ENCODE measurements at regions not wholly inside any gene's neighbourhood (a gene's known extent, or its start where the extent isn't known, plus 50 kb on each side); places are given as distances from the start of the nearest gene placed in this dataset.
A peak's percentile ranks its signal among the peaks of the same experiment; 100 is the strongest.
"Not testable (repeated sequence)": the region's sequence is repeated elsewhere in the genome, so short reads cannot be mapped to it uniquely, and the experiment has no call there.

GRCh38 chr2:109720380-109721106, 73.6 kb upstream of the RGPD5 start:
- no peak for DNase-seq (ENCODE audit: low spot score)

DNA sequence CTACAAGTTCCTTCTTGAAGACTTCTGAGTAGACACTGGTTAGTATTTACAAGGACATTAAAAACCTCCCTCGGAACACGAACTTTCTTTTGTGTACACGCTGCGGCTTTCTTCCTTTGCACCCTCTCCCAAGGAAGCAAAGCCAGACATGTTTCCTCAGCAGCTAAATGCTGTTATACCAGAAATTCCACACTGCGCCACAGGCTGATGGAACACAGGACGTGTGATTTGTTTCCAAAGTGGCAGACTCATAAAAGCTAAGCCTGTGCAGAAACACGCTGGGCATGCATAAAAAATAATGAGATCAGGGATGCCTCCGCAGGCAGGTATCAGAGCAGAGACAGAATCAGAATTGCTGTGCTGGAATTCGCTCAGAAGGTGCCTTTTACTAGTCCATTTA, 73.0 kb upstream of the RGPD5 start:
- no peak for DNase-seq (ENCODE audit: low spot score)

- no peak for DNase-seq (ENCODE audit: low spot score)
Observed at GRCh38 chr2:109721626-109722025, 72.5 kb upstream of the RGPD5 start.

DNA sequence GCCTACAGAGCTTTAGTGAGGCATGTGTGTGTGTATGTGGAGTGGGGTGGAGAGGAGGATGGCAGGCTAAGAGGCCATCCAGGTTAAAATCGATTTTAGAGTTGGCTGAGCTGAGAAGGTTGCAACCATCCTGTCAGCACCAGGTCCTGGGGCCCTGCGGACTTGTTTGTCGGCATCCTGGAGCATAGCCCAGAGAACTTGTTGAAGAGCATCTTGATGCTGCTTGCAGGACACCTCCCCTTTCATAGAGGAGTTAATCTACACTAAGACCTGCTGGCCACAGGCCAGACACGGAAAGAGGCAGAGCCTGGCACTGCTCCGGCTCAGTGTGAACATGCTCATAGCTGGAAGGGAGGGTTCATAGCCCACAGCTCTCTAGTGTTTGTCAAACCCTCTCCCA, 72.1 kb upstream of the RGPD5 start:
- DNase-seq (ENCODE audit: low spot score): no peak

DNA sequence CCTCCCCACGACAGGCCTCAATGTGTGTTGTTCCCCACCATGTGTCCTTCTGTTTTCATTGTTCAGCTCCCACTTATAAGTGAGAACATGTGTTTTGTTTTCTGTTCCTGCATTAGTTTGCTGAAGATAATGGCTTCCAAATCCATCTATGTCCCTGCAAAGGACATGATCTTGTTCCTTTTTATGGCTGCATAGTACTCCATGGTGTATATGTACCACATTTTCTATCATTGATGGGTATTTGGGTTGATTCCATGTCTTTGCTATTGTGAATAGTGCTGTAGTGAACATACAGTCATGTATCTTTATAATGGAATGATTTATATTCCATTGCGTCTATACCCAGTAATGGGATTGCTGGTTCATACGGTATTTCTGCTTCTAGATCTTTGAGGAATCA, 71.5 kb upstream of the RGPD5 start:
- not testable (repeated sequence) for DNase-seq (ENCODE audit: low spot score)

GRCh38 chr2:109723153-109723552, 71.0 kb upstream of the RGPD5 start:
- DNase-seq (ENCODE audit: low spot score): not testable (repeated sequence)

DNA sequence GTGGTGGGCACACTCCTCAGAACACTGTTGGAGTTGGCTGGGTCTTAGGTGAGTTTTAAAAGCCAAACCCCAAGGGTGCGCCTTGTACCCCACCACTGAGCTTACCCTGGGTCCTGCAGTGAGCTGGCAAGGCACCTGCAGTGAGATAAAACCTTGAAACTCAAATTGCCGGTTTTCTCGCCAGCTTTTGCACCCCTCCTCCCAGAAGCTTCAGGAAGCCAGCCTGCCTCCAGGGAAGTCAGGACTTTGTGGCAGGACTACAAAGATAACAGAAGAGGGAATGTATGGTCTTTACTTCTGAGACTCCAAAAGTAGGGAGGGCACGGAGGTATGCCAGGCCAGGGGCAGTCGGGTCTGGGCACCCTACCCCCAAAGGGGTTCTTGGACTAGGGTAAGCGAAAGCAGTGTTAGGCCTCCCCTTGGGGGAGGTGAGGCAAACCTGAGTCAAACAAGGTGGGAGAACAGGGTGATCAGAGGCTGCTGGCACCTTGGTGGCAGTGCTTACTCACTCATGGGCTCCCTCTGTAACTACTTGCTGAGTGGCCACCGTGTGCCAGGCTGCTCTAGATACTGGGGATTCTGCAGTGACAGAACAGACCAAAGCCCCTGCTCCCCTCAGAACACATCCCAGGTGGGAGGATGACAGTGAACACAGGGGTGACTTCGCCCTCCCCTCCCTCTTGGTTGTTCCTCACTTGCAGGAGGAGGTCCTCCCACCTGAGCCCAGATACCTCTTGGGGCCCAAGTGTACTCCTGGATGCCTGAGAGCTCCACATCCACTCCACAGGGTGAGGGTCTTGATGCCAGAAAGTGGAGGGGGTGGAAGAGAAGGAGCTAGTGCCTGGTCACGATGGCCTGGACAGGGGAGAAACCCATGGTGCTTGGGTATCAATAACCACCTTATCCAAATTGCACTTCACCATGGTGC, 69.3 kb upstream of the RGPD5 start:
- DNase-seq (ENCODE audit: low spot score): no peak

DNA sequence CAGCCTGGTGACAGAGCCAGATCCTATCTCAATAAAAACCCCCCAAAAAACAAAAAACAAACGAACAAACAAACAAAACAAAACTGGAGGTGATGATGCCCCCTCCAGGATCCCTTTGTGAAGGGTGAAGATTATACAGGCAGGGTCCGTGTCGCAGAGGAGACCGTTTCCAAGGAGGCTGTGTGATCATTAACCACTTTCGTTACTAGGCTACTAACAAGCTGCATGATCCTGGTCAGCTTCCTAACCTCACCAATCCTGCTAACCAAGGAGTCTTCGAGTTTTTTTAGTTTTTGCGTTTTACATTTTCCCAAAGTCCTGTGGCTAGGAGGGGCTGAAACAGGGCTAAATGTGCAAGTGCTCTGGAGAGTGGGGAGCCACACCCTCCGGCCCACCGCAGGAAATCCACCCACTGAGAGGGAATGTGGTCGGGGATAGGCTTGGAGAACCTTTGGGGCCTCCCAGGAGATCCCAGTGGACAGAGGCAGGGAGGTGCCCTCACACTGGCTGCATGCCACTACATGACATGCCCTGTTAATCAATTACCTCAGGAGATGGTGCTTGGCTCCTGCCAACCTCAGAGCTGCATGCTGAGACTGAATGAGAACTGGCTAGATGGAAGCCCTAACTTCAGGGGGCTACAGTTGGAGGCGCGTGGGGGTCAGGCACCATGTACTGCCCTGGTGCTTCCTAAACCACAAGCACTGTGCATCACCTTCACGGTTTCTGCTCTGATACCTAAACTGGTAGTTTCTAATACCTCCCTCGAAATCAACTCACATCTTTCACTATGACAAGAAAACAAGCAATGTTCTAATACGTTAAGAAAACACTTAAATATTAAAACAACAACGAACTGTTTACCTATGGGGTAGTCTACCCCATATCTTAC, 67.5 kb upstream of the RGPD5 start:
- DNase-seq (ENCODE audit: low spot score): no peak

DNA sequence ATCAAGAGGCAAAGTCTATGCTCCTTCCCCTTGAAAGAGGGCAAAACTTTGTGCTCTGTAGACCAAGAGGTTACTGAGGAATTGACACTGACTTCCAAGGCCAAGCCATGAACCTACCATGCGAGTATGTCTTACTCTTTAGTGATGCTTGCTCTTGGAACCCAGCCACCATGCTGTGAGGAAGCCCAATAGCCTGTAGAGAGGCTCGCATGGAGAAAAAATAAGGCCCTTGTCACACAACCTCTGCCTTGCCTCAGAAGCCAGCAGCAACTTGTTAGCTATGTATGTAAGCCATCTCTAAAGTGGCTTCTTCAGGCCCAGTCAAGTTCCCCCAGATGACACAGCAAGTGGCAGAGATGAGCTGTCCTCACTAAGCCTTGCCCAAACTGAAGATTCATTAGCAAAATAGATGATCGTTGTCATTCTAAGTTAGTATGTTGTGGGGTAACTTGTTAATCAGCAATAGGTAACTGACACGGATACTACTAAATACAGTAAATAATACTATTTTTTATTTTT, 66.1 kb upstream of the RGPD5 start:
- no peak for DNase-seq (ENCODE audit: low spot score)

- DNase-seq (ENCODE audit: low spot score): not testable (repeated sequence)
Observed at GRCh38 chr2:109733746-109734145, 60.4 kb upstream of the RGPD5 start.

DNA sequence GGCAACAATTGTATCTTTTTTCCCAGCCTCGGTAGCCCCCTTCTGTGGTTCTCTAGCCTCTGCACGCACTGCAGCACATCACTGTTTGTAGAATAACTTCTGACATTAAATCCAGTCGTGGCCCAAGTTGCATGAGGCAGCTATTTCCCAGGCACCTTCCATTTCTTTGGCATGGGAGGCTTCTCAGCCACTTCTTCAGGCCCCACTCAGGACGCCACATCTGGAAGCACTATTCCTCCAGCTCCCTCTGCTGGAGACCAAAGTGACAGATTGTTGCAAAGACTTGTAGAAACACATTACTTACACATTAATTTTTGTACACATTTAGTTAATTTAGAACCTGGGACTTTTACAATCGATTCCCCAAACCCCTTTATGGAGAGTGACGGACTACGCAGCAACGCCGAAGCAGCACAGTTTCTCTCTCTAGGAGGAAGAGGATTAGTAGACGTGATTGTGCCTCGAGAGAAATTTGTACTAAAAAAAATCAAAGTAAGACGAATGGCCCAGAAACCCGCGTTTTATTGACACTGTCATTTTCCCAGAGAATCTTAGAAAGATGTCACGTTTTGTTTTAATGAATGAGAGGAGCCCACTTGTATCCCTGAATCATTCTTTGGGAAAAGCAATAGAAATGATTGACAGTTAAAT, 57.8 kb upstream of the RGPD5 start:
- peak; percentile 62 for DNase-seq (ENCODE audit: low spot score)

Measured in ecto neural progenitor cell (in vitro differentiated cells).